Type B pancreatic cell (in vitro differentiated cells): ENCODE measurements at regions not wholly inside any gene's neighbourhood (a gene's known extent, or its start where the extent isn't known, plus 50 kb on each side); places are given as distances from the start of the nearest gene placed in this dataset.
A peak's percentile ranks its signal among the peaks of the same experiment; 100 is the strongest.

Experiments used
- DNase-seq: peaks from one replicate; pipeline ENCODE4 v3.0.0; 2021; ENCODE audit warnings: mixed read lengths; ENCODE audit not compliant: unreplicated experiment; ENCODE audit errors: extremely low spot score
- H3K27ac Mint-ChIP-seq: 2 replicates; pipeline ENCODE4 v1.8.0; 2021; ENCODE audit warnings: mild to moderate bottlenecking, mixed read lengths
- H3K27me3 Mint-ChIP-seq: 2 replicates; pipeline ENCODE4 v1.8.0; 2021; ENCODE audit warnings: mixed read lengths
- H3K36me3 Mint-ChIP-seq: 2 replicates; pipeline ENCODE4 v1.8.0; 2021; ENCODE audit warnings: mixed read lengths
- H3K4me1 Mint-ChIP-seq: one replicate; pipeline ENCODE4 v1.8.0; 2021; ENCODE audit warnings: mixed read lengths; ENCODE audit not compliant: unreplicated experiment
- H3K4me3 Mint-ChIP-seq: 2 replicates; pipeline ENCODE4 v1.8.0; 2021; ENCODE audit warnings: mild to moderate bottlenecking, mixed read lengths
- H3K9me3 Mint-ChIP-seq: 2 replicates; pipeline ENCODE4 v1.8.0; 2021; ENCODE audit warnings: mixed read lengths
- CTCF ChIP-seq: fragments of 200-600 bp; sonication (generic); conservative IDR thresholded peaks from 2 replicates; pipeline ENCODE4 v1.5.0; 2021; ENCODE audit warnings: antibody characterized with exemption, mild to moderate bottlenecking

DNA sequence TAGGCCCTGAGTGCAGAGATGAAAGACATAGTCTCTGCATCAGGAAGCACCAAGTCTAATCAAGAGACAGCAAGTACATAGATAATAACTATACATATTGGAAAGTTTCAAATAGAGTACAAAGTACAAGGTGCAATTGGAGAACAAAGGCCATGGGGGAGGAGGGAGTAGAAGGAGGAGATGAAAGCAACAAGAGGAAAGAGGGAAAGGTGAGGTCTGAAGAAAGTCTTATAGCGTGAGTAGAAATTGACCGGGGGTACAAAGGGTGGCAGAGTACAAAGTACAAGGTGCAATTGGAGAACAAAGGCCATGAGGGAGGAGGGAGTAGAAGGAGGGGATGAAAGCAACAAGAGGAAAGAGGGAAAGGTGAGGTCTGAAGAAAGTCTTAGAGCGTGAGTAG lies 244.2 kb upstream of the JUN start:
- peaks cover 3% of the 10 kb centered on the region for H3K27me3 Mint-ChIP-seq
- H3K36me3 Mint-ChIP-seq: no peaks in the 10 kb centered on the region
- peaks cover 10% of the 10 kb centered on the region for H3K4me1 Mint-ChIP-seq
- no peak overlapping the region for H3K4me3 Mint-ChIP-seq
- no peaks in the 10 kb centered on the region for H3K9me3 Mint-ChIP-seq
- TF ChIP-seq CTCF: no peak
- H3K27ac Mint-ChIP-seq: no peak overlapping the region
- DNase-seq: no peak

DNA sequence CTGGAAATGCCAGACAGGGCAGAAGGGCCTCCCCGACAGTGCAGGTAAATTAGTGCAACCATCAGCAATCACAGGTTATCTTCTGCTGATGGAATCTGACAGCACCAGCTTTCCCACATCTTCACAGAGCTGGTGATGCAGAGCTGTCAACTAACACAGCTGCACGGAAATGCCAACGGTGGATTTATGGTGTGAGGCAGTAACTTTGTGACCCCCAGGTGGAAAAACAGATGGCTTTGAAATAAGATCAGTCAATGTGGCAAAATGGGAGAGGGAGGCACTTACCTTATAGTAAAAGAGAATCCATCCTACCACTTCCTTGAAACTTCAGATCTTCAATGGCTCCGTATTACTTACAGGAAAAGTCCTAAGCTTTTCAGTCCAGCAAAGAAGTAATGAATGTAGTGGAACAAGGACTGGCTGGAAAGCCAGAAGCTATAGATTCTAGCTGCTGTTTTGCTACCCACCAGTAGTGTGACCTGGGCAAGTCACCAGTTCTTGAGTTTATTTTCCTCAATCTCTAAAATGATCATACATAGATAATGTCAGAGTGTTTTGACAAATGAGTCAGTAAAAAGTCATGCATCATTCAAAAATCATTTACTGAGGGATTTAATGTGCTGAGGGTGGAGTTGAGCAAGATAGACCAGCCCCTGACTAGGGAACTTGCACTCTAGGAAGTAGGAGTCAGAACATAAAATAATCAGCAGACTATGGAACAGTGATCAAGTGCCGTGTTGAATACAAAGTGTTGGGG lies 245.7 kb upstream of the JUN start:
- Mint-ChIP-seq H3K4me3 (no peak overlapping the region), H3K9me3 (no peaks in the 10 kb centered on the region), H3K27me3 (peaks cover 3% of the 10 kb centered on the region), H3K27ac (no peak overlapping the region), H3K36me3 (no peaks in the 10 kb centered on the region), H3K4me1 (peaks cover 13% of the 10 kb centered on the region)
- TF ChIP-seq CTCF: no peak
- DNase-seq: no peak

- Mint-ChIP-seq H3K9me3 (peaks cover 5% of the 10 kb centered on the region), H3K4me1 (peaks cover 10% of the 10 kb centered on the region), H3K27me3 (peaks cover 3% of the 10 kb centered on the region), H3K27ac (no peak overlapping the region), H3K4me3 (no peak overlapping the region), H3K36me3 (no peaks in the 10 kb centered on the region)
- TF ChIP-seq CTCF: no peak
- DNase-seq: no peak
Observed at GRCh38 chr1:59032228-59032627, 248.4 kb upstream of the JUN start.

- peaks cover 5% of the 10 kb centered on the region for H3K9me3 Mint-ChIP-seq
- TF ChIP-seq CTCF: no peak
- H3K4me1 Mint-ChIP-seq: peaks cover 10% of the 10 kb centered on the region
- peaks cover 3% of the 10 kb centered on the region for H3K27me3 Mint-ChIP-seq
- no peak overlapping the region for H3K27ac Mint-ChIP-seq
- H3K36me3 Mint-ChIP-seq: no peaks in the 10 kb centered on the region
- no peak overlapping the region for H3K4me3 Mint-ChIP-seq
- DNase-seq: no peak
Observed at GRCh38 chr1:59033761-59034160, 249.9 kb upstream of the JUN start.

- no peak for DNase-seq
- H3K36me3 Mint-ChIP-seq: no peaks in the 10 kb centered on the region
- peaks cover 3% of the 10 kb centered on the region for H3K27me3 Mint-ChIP-seq
- H3K9me3 Mint-ChIP-seq: peaks cover 5% of the 10 kb centered on the region
- peak overlapping the region; percentile 61 for H3K27ac Mint-ChIP-seq
- no peak for TF ChIP-seq CTCF
- H3K4me1 Mint-ChIP-seq: peaks cover 10% of the 10 kb centered on the region
- H3K4me3 Mint-ChIP-seq: no peak overlapping the region
Observed at GRCh38 chr1:59034925-59035324, 251.1 kb upstream of the JUN start.
